Neural cell (in vitro differentiated cells): ENCODE measurements at regions not wholly inside any gene's neighbourhood (a gene's known extent, or its start where the extent isn't known, plus 50 kb on each side); places are given as distances from the start of the nearest gene placed in this dataset.

Experiments used
- H2AFZ ChIP-seq: fragments of 200-600, 300-800 bp; sonication (generic), shearing (Covaris generic); 2 replicates; pipeline ENCODE4 v1.6.0; 2014; ENCODE audit warnings: low read depth, mild to moderate bottlenecking, antibody characterized with exemption, low read length, moderate library complexity
- H3F3A ChIP-seq: fragments of 200-600 bp; shearing (Covaris generic); 2 replicates; pipeline ENCODE4 v1.6.1; 2016; ENCODE audit warnings: mild to moderate bottlenecking, moderate library complexity, mixed read lengths, antibody characterized with exemption, low read length; ENCODE audit not compliant: insufficient read depth, poor library complexity, severe bottlenecking
- H3K27ac ChIP-seq: fragments of 200-600, 300-800 bp; sonication (generic), shearing (Covaris generic); 2 replicates; pipeline ENCODE4 v1.5.1; 2014; ENCODE audit warnings: mild to moderate bottlenecking, low read length, moderate library complexity
- H3K27me3 ChIP-seq: fragments of 300-800, 200-600 bp; sonication (generic), shearing (Covaris generic); 2 replicates; pipeline ENCODE4 v1.6.0; 2014; ENCODE audit warnings: mild to moderate bottlenecking, low read depth, low read length, moderate library complexity; ENCODE audit not compliant: insufficient read depth
- H3K36me3 ChIP-seq: fragments of 300-800, 200-600 bp; sonication (generic), shearing (Covaris generic); 2 replicates; pipeline ENCODE4 v1.5.1; 2014; ENCODE audit warnings: mild to moderate bottlenecking, antibody characterized with exemption, low read length, moderate library complexity; ENCODE audit not compliant: insufficient read depth
- H3K4me2 ChIP-seq: fragments of 300-800, 200-600 bp; sonication (generic), shearing (Covaris generic); 2 replicates; pipeline ENCODE4 v1.6.0; 2014; ENCODE audit warnings: mild to moderate bottlenecking, low read length
- H3K4me3 ChIP-seq: fragments of 300-800, 200-600 bp; sonication (generic), shearing (Covaris generic); 2 replicates; pipeline ENCODE4 v1.5.1; 2014; ENCODE audit warnings: mild to moderate bottlenecking, low read length, moderate library complexity
- H3K79me2 ChIP-seq: fragments of 200-600 bp; shearing (Covaris generic); replicated peaks from 2 replicates; pipeline ENCODE4 v1.6.0; 2014; ENCODE audit warnings: mild to moderate bottlenecking, low read length, moderate library complexity; ENCODE audit not compliant: insufficient read depth
- H3K9ac ChIP-seq: fragments of 300-800, 200-600 bp; sonication (generic), shearing (Covaris generic); 2 replicates; pipeline ENCODE4 v1.6.1; 2016; ENCODE audit warnings: mild to moderate bottlenecking, low read length, mixed read lengths
- H3K9me2 ChIP-seq: fragments of 200-600 bp; shearing (Covaris generic); 2 replicates; pipeline ENCODE4 v1.6.1; 2016; ENCODE audit warnings: mild to moderate bottlenecking, low read length, mixed read lengths; ENCODE audit not compliant: insufficient read depth
- H3K9me3 ChIP-seq: fragments of 200-600, 300-800 bp; sonication (generic), shearing (Covaris generic); 2 replicates; pipeline ENCODE4 v1.6.1; 2016; ENCODE audit warnings: mild to moderate bottlenecking, mixed run types, low read length, moderate library complexity, mixed read lengths
- H4K20me1 ChIP-seq: fragments of 200-600 bp; shearing (Covaris generic); 2 replicates; pipeline ENCODE4 v1.6.1; 2016; ENCODE audit warnings: mild to moderate bottlenecking, mixed run types; ENCODE audit not compliant: insufficient read depth
- EP300 ChIP-seq: fragments of 450-650 bp; conservative IDR thresholded peaks from 2 replicates; pipeline ENCODE4 v1.6.1; 2014; ENCODE audit warnings: antibody characterized with exemption, mild to moderate bottlenecking, moderate library complexity; ENCODE audit not compliant: poor library complexity, severe bottlenecking
- EZH2 ChIP-seq: fragments of 200-600, 300-800 bp; shearing (Covaris generic), sonication (generic); IDR thresholded peaks from 2 replicates; pipeline ENCODE4 v1.6.1; 2014; ENCODE audit warnings: antibody characterized with exemption, low read length, borderline replicate concordance, mild to moderate bottlenecking; ENCODE audit not compliant: insufficient read depth, poor library complexity, severe bottlenecking
- MXI1 ChIP-seq: fragments of 450-650 bp; conservative IDR thresholded peaks from 2 replicates; pipeline ENCODE4 v1.6.1; 2014; ENCODE audit warnings: antibody characterized with exemption, mild to moderate bottlenecking; ENCODE audit not compliant: poor library complexity, severe bottlenecking
- POLR2AphosphoS5 ChIP-seq: IDR thresholded peaks from 2 replicates; pipeline ENCODE4 v1.6.1; 2012
- RAD21 ChIP-seq: fragments of 450-650 bp; conservative IDR thresholded peaks from 2 replicates; pipeline ENCODE4 v1.6.1; 2014; ENCODE audit warnings: antibody characterized with exemption, mild to moderate bottlenecking, moderate library complexity
- SMC3 ChIP-seq: fragments of 450-650 bp; conservative IDR thresholded peaks from 2 replicates; pipeline ENCODE4 v1.6.1; 2014; ENCODE audit warnings: antibody characterized with exemption, mild to moderate bottlenecking, moderate library complexity; ENCODE audit not compliant: poor library complexity
- TAF1 ChIP-seq: IDR thresholded peaks from 2 replicates; pipeline ENCODE4 v1.6.1; 2012; ENCODE audit warnings: low read depth
- TF ChIP-seq, protein P1 (sequence below): IDR thresholded peaks from 2 replicates; pipeline ENCODE4 v1.6.1; 2012; ENCODE audit warnings: borderline replicate concordance
- TF ChIP-seq, protein P2 (sequence below): fragments of 450-650 bp; IDR thresholded peaks from 2 replicates; pipeline ENCODE4 v1.5.1; 2014; ENCODE audit warnings: antibody characterized with exemption, mild to moderate bottlenecking, moderate library complexity; ENCODE audit not compliant: poor library complexity, severe bottlenecking

DNA sequence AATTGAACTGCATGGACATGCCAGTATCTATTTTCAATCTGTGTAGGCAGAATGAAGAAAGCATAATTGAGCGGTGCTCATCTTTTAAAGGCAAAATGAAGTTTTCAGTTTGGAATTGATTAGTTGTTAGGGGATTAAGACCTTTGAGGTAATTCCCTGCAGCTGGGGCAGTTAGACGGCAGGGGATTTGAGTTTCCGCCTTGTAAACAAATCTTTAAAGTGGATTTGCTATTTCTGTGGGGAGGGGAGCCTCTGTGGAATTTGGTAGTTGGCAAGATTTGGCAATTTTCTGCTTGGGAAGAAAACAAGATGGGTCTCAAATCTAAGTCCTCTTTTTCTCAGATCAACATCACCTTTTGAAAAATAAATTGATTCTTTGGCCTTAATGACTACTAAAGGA lies 212.5 kb upstream of the CNTN6 start:
- Histone ChIP-seq H4K20me1 (no peaks in the 10 kb centered on the region), H3K9me2 (no peaks in the 10 kb centered on the region), H2AFZ (no peak overlapping the region), H3K27me3 (no peaks in the 10 kb centered on the region), H3K27ac (no peak overlapping the region), H3K4me2 (no peak overlapping the region), H3K9me3 (no peaks in the 10 kb centered on the region), H3K36me3 (no peaks in the 10 kb centered on the region), H3K4me3 (no peak overlapping the region), H3K9ac (no peak overlapping the region), H3F3A (no peaks in the 10 kb centered on the region), H3K79me2 (no peaks in the 10 kb centered on the region)
- no peak for TF ChIP-seq RAD21
- TF ChIP-seq EP300: no peak
- no peak for TF ChIP-seq TAF1
- TF ChIP-seq SMC3: no peak

DNA sequence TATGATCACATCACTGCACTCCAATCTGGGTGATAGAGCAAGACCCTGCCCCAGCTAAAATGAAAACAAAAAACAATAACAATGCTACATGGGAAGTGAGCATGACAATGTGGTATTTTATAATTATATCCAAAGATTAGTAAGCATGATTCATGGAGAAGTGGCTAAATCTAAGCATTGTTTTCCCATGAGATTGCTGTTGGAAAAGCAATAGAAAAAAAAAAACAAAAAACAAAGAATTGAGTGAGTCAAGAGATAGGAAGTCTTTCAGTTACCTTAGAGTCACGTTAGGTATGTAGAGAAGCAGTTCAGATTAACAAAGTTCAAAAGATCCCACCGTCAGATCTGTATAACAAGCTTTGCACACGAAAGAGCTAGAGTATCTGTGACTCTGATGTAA lies 210.3 kb upstream of the CNTN6 start:
- Histone ChIP-seq H3K9ac (no peak overlapping the region), H3K4me2 (no peak overlapping the region), H3K79me2 (no peaks in the 10 kb centered on the region), H2AFZ (no peak overlapping the region), H3K9me2 (no peaks in the 10 kb centered on the region), H3F3A (no peaks in the 10 kb centered on the region), H3K4me3 (no peak overlapping the region), H4K20me1 (no peaks in the 10 kb centered on the region), H3K36me3 (no peaks in the 10 kb centered on the region), H3K27me3 (no peaks in the 10 kb centered on the region), H3K27ac (no peak overlapping the region), H3K9me3 (no peaks in the 10 kb centered on the region)
- TF ChIP-seq SMC3 (no peak), MXI1 (no peak), POLR2AphosphoS5 (no peak), RAD21 (no peak), EZH2 (no peak)
- TF ChIP-seq, protein P1, sequence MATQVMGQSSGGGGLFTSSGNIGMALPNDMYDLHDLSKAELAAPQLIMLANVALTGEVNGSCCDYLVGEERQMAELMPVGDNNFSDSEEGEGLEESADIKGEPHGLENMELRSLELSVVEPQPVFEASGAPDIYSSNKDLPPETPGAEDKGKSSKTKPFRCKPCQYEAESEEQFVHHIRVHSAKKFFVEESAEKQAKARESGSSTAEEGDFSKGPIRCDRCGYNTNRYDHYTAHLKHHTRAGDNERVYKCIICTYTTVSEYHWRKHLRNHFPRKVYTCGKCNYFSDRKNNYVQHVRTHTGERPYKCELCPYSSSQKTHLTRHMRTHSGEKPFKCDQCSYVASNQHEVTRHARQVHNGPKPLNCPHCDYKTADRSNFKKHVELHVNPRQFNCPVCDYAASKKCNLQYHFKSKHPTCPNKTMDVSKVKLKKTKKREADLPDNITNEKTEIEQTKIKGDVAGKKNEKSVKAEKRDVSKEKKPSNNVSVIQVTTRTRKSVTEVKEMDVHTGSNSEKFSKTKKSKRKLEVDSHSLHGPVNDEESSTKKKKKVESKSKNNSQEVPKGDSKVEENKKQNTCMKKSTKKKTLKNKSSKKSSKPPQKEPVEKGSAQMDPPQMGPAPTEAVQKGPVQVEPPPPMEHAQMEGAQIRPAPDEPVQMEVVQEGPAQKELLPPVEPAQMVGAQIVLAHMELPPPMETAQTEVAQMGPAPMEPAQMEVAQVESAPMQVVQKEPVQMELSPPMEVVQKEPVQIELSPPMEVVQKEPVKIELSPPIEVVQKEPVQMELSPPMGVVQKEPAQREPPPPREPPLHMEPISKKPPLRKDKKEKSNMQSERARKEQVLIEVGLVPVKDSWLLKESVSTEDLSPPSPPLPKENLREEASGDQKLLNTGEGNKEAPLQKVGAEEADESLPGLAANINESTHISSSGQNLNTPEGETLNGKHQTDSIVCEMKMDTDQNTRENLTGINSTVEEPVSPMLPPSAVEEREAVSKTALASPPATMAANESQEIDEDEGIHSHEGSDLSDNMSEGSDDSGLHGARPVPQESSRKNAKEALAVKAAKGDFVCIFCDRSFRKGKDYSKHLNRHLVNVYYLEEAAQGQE: no peak
- TF ChIP-seq, protein P2, sequence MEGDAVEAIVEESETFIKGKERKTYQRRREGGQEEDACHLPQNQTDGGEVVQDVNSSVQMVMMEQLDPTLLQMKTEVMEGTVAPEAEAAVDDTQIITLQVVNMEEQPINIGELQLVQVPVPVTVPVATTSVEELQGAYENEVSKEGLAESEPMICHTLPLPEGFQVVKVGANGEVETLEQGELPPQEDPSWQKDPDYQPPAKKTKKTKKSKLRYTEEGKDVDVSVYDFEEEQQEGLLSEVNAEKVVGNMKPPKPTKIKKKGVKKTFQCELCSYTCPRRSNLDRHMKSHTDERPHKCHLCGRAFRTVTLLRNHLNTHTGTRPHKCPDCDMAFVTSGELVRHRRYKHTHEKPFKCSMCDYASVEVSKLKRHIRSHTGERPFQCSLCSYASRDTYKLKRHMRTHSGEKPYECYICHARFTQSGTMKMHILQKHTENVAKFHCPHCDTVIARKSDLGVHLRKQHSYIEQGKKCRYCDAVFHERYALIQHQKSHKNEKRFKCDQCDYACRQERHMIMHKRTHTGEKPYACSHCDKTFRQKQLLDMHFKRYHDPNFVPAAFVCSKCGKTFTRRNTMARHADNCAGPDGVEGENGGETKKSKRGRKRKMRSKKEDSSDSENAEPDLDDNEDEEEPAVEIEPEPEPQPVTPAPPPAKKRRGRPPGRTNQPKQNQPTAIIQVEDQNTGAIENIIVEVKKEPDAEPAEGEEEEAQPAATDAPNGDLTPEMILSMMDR: no peak
